ENCODE measurements at regions not wholly inside any gene's neighbourhood (a gene's known extent, or its start where the extent isn't known, plus 50 kb on each side); places are given as distances from the start of the nearest gene placed in this dataset.

GRCh38 chr7:68306692-68307107 lies 1291.6 kb upstream of the AUTS2 start:
- TF ChIP-seq EZH2phosphoT487 (IDR thresholded peaks at IDR 0.05; ENCODE audit: low read depth), result no peak
- TF ChIP-seq CTCF (IDR thresholded peaks at IDR 0.05; ENCODE audit: low read depth, low read length), result no peak
- no peaks in the 10 kb centered on the region for H3K79me2 ChIP-seq (ENCODE audit: low read length)
- no peak overlapping the region for H3K4me2 ChIP-seq (ENCODE audit: low read length)
- H4K20me1 ChIP-seq (ENCODE audit: insufficient read depth, low read length), result no peaks in the 10 kb centered on the region
- no peaks in the 10 kb centered on the region for H3K36me3 ChIP-seq (replicated peaks; ENCODE audit: low read depth, low read length)
- H3K27ac ChIP-seq (ENCODE audit: low read length), result no peak overlapping the region
- H3K9ac ChIP-seq (ENCODE audit: low read length), result no peak overlapping the region
- no peaks in the 10 kb centered on the region for H3K27me3 ChIP-seq (ENCODE audit: low read depth, low read length)
- H3K4me3 ChIP-seq (ENCODE audit: low read length), result no peak overlapping the region
- H2AFZ ChIP-seq (ENCODE audit: low read depth, low read length), result no peak overlapping the region
- no peaks in the 10 kb centered on the region for H3K9me3 ChIP-seq (ENCODE audit: insufficient read depth, low read length)
- no peaks in the 10 kb centered on the region for H3K4me1 ChIP-seq (ENCODE audit: low read length)

GRCh38 chr7:68309271-68309670 lies 1289.0 kb upstream of the AUTS2 start:
- Histone ChIP-seq H3K36me3 (replicated peaks; ENCODE audit: low read depth, low read length) (no peaks in the 10 kb centered on the region), H3K9ac (ENCODE audit: low read length) (no peak overlapping the region), H3K9me3 (ENCODE audit: insufficient read depth, low read length) (no peaks in the 10 kb centered on the region), H3K4me3 (ENCODE audit: low read length) (no peak overlapping the region), H3K4me2 (ENCODE audit: low read length) (no peak overlapping the region), H3K27me3 (ENCODE audit: low read depth, low read length) (no peaks in the 10 kb centered on the region), H4K20me1 (ENCODE audit: insufficient read depth, low read length) (no peaks in the 10 kb centered on the region), H3K4me1 (ENCODE audit: low read length) (no peaks in the 10 kb centered on the region), H3K79me2 (ENCODE audit: low read length) (no peaks in the 10 kb centered on the region), H3K27ac (ENCODE audit: low read length) (no peak overlapping the region), H2AFZ (ENCODE audit: low read depth, low read length) (no peak overlapping the region)
- TF ChIP-seq CTCF (IDR thresholded peaks at IDR 0.05; ENCODE audit: low read depth, low read length) (no peak), EZH2phosphoT487 (IDR thresholded peaks at IDR 0.05; ENCODE audit: low read depth) (no peak)

GRCh38 chr7:68309806-68310205 lies 1288.5 kb upstream of the AUTS2 start:
- Histone ChIP-seq H3K9me3 (ENCODE audit: insufficient read depth, low read length) (no peaks in the 10 kb centered on the region), H3K4me3 (ENCODE audit: low read length) (no peak overlapping the region), H4K20me1 (ENCODE audit: insufficient read depth, low read length) (no peaks in the 10 kb centered on the region), H3K4me2 (ENCODE audit: low read length) (no peak overlapping the region), H2AFZ (ENCODE audit: low read depth, low read length) (no peak overlapping the region), H3K36me3 (replicated peaks; ENCODE audit: low read depth, low read length) (no peaks in the 10 kb centered on the region), H3K27ac (ENCODE audit: low read length) (no peak overlapping the region), H3K4me1 (ENCODE audit: low read length) (no peaks in the 10 kb centered on the region), H3K79me2 (ENCODE audit: low read length) (no peaks in the 10 kb centered on the region), H3K27me3 (ENCODE audit: low read depth, low read length) (no peaks in the 10 kb centered on the region), H3K9ac (ENCODE audit: low read length) (no peak overlapping the region)
- no peak for TF ChIP-seq CTCF (IDR thresholded peaks at IDR 0.05; ENCODE audit: low read depth, low read length)
- no peak for TF ChIP-seq EZH2phosphoT487 (IDR thresholded peaks at IDR 0.05; ENCODE audit: low read depth)

- Histone ChIP-seq H3K36me3 (replicated peaks; ENCODE audit: low read depth, low read length) (no peaks in the 10 kb centered on the region), H3K9ac (ENCODE audit: low read length) (no peak overlapping the region), H3K4me2 (ENCODE audit: low read length) (no peak overlapping the region), H3K4me3 (ENCODE audit: low read length) (no peak overlapping the region), H3K79me2 (ENCODE audit: low read length) (no peaks in the 10 kb centered on the region), H3K4me1 (ENCODE audit: low read length) (no peaks in the 10 kb centered on the region), H3K27ac (ENCODE audit: low read length) (no peak overlapping the region), H2AFZ (ENCODE audit: low read depth, low read length) (no peak overlapping the region), H4K20me1 (ENCODE audit: insufficient read depth, low read length) (no peaks in the 10 kb centered on the region), H3K27me3 (ENCODE audit: low read depth, low read length) (no peaks in the 10 kb centered on the region), H3K9me3 (ENCODE audit: insufficient read depth, low read length) (no peaks in the 10 kb centered on the region)
- TF ChIP-seq EZH2phosphoT487 (IDR thresholded peaks at IDR 0.05; ENCODE audit: low read depth) (no peak), CTCF (IDR thresholded peaks at IDR 0.05; ENCODE audit: low read depth, low read length) (no peak)
Measured at GRCh38 chr7:68311958-68312357, 1286.3 kb upstream of the AUTS2 start.

Measured in OCI-LY3 (cell line).